Uterus (tissue), 3 donors: ENCODE measurements at regions not wholly inside any gene's neighbourhood (a gene's known extent, or its start where the extent isn't known, plus 50 kb on each side); places are given as distances from the start of the nearest gene placed in this dataset.
A peak's percentile ranks its signal among the peaks of the same experiment; 100 is the strongest.

Source experiments
- DNase-seq, 2 donors: peaks; one replicate each; pipeline ENCODE4 v3.0.0-alpha.2; 2019 to 2020
- H3K27ac ChIP-seq, 2 donors: fragments of 200-600 bp; sonication (generic); 1 replicate in 1 of 2; 2 replicates in 1 of 2; pipeline ENCODE4 v1.5.1; 2016 to 2018
- H3K27me3 ChIP-seq, 2 donors: fragments of 200-600 bp; sonication (generic); one replicate each; pipeline ENCODE4 v1.5.1; 2018 to 2019; ENCODE audit warnings: control low read depth in 1 of 2
- H3K36me3 ChIP-seq, 2 donors: fragments of 200-600 bp; sonication (generic); one replicate each; pipeline ENCODE4 v1.5.1; 2019; ENCODE audit warnings: control low read depth in 1 of 2
- H3K4me1 ChIP-seq, 2 donors: fragments of 200-600 bp; sonication (generic); one replicate each; pipeline ENCODE4 v1.5.1; 2018 to 2019; ENCODE audit warnings: control low read depth in 1 of 2
- H3K4me3 ChIP-seq, 2 donors: fragments of 200-600 bp; sonication (generic); 1 replicate in 1 of 2; 2 replicates in 1 of 2; pipeline ENCODE4 v1.5.1; 2018 to 2019; ENCODE audit warnings: mild to moderate bottlenecking in 1 of 2
- H3K9me3 ChIP-seq, 2 donors: fragments of 200-600 bp; sonication (generic); one replicate each; pipeline ENCODE4 v1.5.1; 2019; ENCODE audit warnings: control low read depth in 1 of 2
- POLR2A ChIP-seq, 2 donors: fragments of 450-650 bp; IDR thresholded peaks; one replicate each; pipeline ENCODE4 v1.6.1; 2016; ENCODE audit warnings: antibody characterized with exemption in 2 of 2, mild to moderate bottlenecking in 1 of 2, moderate library complexity in 1 of 2
- intact Hi-C: fragments of 100-400 bp; cut with DNase I; formaldehyde crosslinking; loops from one replicate; pipeline ENCODE4 v1.15.1; 2023; ENCODE audit warnings: low total_unique reads
- TF ChIP-seq, protein P1 (sequence below), 4 experiments: fragments of 200-600 bp in 2 of 4; fragments of 450-650 bp in 2 of 4; sonication (generic) in 2 of 4; IDR thresholded peaks; one replicate each; pipeline ENCODE4 v1.5.1; 2016 to 2019; ENCODE audit warnings: antibody characterized with exemption in 4 of 4, mild to moderate bottlenecking in 2 of 4, moderate library complexity in 1 of 4
- donor health status: DM: yes; HTN: yes; CAD: no.

DNA sequence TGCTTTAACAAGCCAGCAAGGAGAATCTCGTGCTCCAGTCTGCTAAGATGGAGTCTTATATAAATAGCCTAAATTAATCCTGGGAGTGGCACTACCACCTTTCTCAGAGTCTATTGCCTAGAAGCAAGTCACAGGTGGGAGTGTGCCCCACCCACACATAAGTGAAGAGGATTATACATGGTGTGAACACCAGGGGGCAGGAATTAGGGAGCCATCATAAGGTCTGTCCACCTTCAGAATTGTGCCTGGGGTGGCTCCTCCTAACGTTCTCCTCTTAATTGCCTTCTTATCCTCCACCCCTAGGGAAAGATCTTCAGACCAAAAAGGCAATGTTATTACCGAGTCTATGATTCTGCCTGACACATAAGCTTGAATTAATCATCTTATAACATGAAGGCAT, 276.8 kb upstream of the SESN3 start:
- intact Hi-C loops, result no loop called here
- peaks cover 0 to under 1% of the 10 kb centered on the region in 2 donors for H3K4me1 ChIP-seq
- no peak overlapping the region for H3K4me3 ChIP-seq
- no peak for DNase-seq
- no peak for TF ChIP-seq POLR2A (IDR thresholded peaks at IDR 0.05)
- TF ChIP-seq, protein P1, sequence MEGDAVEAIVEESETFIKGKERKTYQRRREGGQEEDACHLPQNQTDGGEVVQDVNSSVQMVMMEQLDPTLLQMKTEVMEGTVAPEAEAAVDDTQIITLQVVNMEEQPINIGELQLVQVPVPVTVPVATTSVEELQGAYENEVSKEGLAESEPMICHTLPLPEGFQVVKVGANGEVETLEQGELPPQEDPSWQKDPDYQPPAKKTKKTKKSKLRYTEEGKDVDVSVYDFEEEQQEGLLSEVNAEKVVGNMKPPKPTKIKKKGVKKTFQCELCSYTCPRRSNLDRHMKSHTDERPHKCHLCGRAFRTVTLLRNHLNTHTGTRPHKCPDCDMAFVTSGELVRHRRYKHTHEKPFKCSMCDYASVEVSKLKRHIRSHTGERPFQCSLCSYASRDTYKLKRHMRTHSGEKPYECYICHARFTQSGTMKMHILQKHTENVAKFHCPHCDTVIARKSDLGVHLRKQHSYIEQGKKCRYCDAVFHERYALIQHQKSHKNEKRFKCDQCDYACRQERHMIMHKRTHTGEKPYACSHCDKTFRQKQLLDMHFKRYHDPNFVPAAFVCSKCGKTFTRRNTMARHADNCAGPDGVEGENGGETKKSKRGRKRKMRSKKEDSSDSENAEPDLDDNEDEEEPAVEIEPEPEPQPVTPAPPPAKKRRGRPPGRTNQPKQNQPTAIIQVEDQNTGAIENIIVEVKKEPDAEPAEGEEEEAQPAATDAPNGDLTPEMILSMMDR (IDR thresholded peaks at IDR 0.05), result no peak
- no peaks in the 10 kb centered on the region for H3K36me3 ChIP-seq
- no peaks in the 10 kb centered on the region for H3K9me3 ChIP-seq
- no peaks in the 10 kb centered on the region for H3K27me3 ChIP-seq
- H3K27ac ChIP-seq, result peak overlapping the region; percentile 68 to 80

DNA sequence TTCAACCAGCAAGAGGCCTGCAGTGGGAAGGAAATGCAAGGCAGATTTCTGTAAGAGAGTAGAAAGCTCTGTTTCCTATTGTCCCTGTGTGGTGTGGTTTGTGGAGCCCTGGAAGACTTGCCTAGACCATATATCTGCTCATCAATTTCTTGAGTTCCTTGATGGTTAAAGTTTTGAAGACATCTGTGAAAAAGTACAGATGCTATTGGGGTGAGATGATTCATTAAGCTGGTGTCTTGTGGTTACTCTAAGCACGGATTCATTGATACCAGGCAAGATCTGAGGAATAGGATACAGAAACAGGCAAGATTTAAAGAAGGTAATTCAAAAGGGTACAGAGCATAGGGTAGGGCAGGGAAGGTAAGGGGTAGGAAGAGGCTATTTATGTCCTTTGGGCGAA, 275.8 kb upstream of the SESN3 start:
- Histone ChIP-seq H3K27me3 (no peaks in the 10 kb centered on the region), H3K27ac (no peak overlapping the region), H3K9me3 (no peaks in the 10 kb centered on the region), H3K36me3 (no peaks in the 10 kb centered on the region), H3K4me1 (no peaks in the 10 kb centered on the region), H3K4me3 (no peak overlapping the region)
- intact Hi-C loops, result no loop called here
- TF ChIP-seq, protein P1 (IDR thresholded peaks at IDR 0.05), result no peak
- no peak for TF ChIP-seq POLR2A (IDR thresholded peaks at IDR 0.05)
- DNase-seq, result no peak

DNA sequence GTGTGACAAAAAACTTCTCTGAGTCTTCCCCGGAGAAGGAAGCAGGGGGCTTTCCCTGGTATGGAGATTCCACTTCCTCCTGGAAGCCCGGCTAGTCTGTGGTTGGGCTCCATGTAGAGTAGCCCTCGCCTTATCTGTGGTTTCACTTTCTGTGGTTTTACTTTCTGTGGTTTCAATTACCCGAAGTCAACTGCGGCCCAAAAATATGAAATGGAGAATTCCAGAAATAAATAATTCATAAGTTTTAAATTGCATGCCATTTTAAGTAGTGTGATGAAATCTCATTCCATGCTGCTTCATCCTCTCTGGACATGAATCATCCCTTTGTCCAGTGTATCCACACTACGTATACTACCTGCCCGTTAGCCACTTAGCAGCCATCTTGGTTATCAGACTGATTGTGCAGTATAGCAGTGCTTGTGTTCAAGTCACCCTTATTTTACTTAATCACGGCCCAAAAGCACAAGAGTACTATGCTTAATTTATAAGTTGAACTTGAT, 275.0 kb upstream of the SESN3 start:
- intact Hi-C loops, result no loop called here
- H3K27ac ChIP-seq, result no peak overlapping the region
- H3K4me3 ChIP-seq, result no peak overlapping the region
- H3K27me3 ChIP-seq, result no peaks in the 10 kb centered on the region
- DNase-seq, result no peak
- H3K36me3 ChIP-seq, result no peaks in the 10 kb centered on the region
- no peak for TF ChIP-seq POLR2A (IDR thresholded peaks at IDR 0.05)
- TF ChIP-seq, protein P1 (IDR thresholded peaks at IDR 0.05), result no peak
- no peaks in the 10 kb centered on the region for H3K4me1 ChIP-seq
- H3K9me3 ChIP-seq, result no peaks in the 10 kb centered on the region

DNA sequence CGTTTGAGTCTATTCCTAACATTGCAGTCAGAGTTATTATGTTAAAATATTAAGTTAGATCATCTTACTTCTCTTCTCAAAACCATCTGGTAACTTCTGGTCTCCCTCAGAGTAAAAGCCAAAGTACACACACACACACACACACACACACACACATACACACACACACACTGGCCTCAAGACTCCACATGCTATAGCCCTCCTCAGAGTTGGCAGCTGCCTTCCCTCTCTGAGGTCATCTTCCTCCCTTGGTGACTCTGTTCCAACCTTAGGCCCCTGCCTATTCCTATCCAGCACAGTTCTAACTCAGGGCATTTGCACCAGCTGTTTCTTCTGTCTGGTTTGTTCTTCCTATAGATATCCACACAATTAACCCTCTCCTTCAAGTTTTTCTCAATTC, 272.0 kb upstream of the SESN3 start:
- Histone ChIP-seq H3K4me1 (peaks cover 0 to 4% of the 10 kb centered on the region in 2 donors), H3K27me3 (no peaks in the 10 kb centered on the region), H3K4me3 (no peak overlapping the region), H3K27ac (peak overlapping the region in 1 of 2 donors; percentile 57), H3K9me3 (no peaks in the 10 kb centered on the region), H3K36me3 (no peaks in the 10 kb centered on the region)
- no peak for TF ChIP-seq POLR2A (IDR thresholded peaks at IDR 0.05)
- intact Hi-C loops, result no loop called here
- no peak for DNase-seq

DNA sequence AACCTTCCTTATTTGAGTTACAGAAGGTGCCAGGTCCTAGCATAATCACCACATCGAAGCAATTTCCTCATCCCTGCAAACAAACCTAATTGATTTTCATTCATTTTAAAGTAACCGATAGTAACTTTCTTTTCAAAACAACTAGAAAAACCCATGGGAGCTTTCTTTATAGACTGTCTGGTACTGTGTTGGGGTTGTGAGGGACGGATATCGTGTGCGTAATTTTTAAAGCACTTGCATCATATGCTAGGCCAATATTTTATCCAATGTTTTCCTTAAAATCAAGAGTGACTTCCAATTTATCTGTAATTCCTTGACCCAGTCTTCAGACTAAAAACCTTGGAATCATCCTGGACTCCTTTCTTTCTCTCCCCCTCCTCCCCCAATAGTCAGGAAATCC, 271.5 kb upstream of the SESN3 start:
- intact Hi-C loops, result no loop called here
- no peak for TF ChIP-seq POLR2A (IDR thresholded peaks at IDR 0.05)
- TF ChIP-seq, protein P1 (IDR thresholded peaks at IDR 0.05), result no peak
- H3K4me3 ChIP-seq, result no peak overlapping the region
- no peaks in the 10 kb centered on the region for H3K27me3 ChIP-seq
- no peak for DNase-seq
- no peaks in the 10 kb centered on the region for H3K36me3 ChIP-seq
- H3K4me1 ChIP-seq, result peaks cover 0 to 4% of the 10 kb centered on the region in 2 donors
- H3K9me3 ChIP-seq, result no peaks in the 10 kb centered on the region
- H3K27ac ChIP-seq, result peak overlapping the region; percentile 16 to 57

DNA sequence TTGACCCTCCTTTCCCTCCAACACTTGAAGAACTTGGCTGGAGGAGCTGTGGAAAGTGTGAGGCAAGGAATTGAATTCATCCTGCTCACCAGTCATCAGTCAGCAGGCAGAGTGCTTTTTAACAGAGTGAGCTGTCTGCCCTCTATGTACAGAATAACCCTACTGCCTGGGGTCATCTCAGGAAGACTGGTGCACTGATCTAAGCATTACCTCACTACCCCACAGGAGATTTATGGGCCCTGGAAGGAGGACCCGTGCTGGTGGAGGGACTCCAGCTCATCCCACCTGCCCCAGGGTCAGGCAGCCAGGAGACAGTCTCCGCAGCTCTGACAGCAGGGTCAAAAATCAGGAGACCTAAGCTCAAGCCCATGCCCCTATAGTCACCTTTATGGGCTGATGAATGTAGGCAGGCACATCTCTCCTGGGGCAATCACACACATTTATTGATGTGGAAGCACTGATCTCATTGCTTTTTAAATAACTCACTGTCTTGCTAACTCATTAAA, 270.8 kb upstream of the SESN3 start:
- Histone ChIP-seq H3K27ac (peak overlapping the region; percentile 16 to 57), H3K9me3 (no peaks in the 10 kb centered on the region), H3K27me3 (no peaks in the 10 kb centered on the region), H3K4me3 (no peak overlapping the region), H3K4me1 (peaks cover 0 to 4% of the 10 kb centered on the region in 2 donors), H3K36me3 (no peaks in the 10 kb centered on the region)
- TF ChIP-seq, protein P1 (IDR thresholded peaks at IDR 0.05), result peak in 1 of 4 experiments; percentile 2
- TF ChIP-seq POLR2A (IDR thresholded peaks at IDR 0.05), result no peak
- intact Hi-C loops, result no loop called here
- peak; percentile 30 to 64 for DNase-seq
